A673 (cell line): ENCODE measurements at regions not wholly inside any gene's neighbourhood (a gene's known extent, or its start where the extent isn't known, plus 50 kb on each side); places are given as distances from the start of the nearest gene placed in this dataset.

Experiments used
- CTCF ChIP-seq: fragments of 300-800, 200-600 bp; sonication (generic); conservative IDR thresholded peaks from 2 replicates; pipeline ENCODE4 v1.5.1; 2017; ENCODE audit warnings: low read depth, mild to moderate bottlenecking, antibody characterized with exemption, low read length, moderate library complexity, mixed read lengths
- EZH2 ChIP-seq: fragments of 200-600 bp; sonication (generic); IDR thresholded peaks from 2 replicates; pipeline ENCODE4 v1.6.1; 2017; ENCODE audit warnings: borderline replicate concordance, low read depth, mild to moderate bottlenecking, mixed read lengths, antibody characterized with exemption, low read length; ENCODE audit not compliant: poor library complexity, severe bottlenecking

- TF ChIP-seq CTCF (no peak), EZH2 (no peak)
These were observed 242.3 kb upstream of the SOX11 start for GRCh38 chr2:5449867-5450266.
